SK-N-MC (cell line): ENCODE measurements at regions not wholly inside any gene's neighbourhood (a gene's known extent, or its start where the extent isn't known, plus 50 kb on each side); places are given as distances from the start of the nearest gene placed in this dataset.

Experiments used
- EZH2 ChIP-seq: fragments of 200-600 bp; sonication (generic); IDR thresholded peaks from one replicate; pipeline ENCODE4 v1.6.1; 2017; ENCODE audit warnings: antibody characterized with exemption
- FOXP2 ChIP-seq: optimal IDR thresholded peaks from 2 replicates; pipeline ENCODE3; 2011; ENCODE audit warnings: mild to moderate bottlenecking, moderate library complexity; ENCODE audit not compliant: insufficient read depth; ENCODE audit errors: extremely low read length, control extremely low read depth
- POLR2AphosphoS5 ChIP-seq: IDR thresholded peaks from 2 replicates; pipeline ENCODE4 v1.6.1; 2012; ENCODE audit warnings: mild to moderate bottlenecking, low read depth, low read length, borderline replicate concordance

- TF ChIP-seq EZH2 (no peak), POLR2AphosphoS5 (no peak), FOXP2 (no peak)
Observed at GRCh38 chr15:69748576-69749185, 296.1 kb downstream of the RPLP1 start.
